Loucy (cell line): ENCODE measurements at regions not wholly inside any gene's neighbourhood (a gene's known extent, or its start where the extent isn't known, plus 50 kb on each side); places are given as distances from the start of the nearest gene placed in this dataset.

Source experiments
- EZH2phosphoT487 ChIP-seq: fragments of 200-600 bp; IDR thresholded peaks from 2 replicates; pipeline ENCODE4 v1.6.1; 2018; ENCODE audit warnings: antibody characterized with exemption, mild to moderate bottlenecking, moderate library complexity, borderline replicate concordance
- TF ChIP-seq, protein P1 (sequence below): fragments of 200-600 bp; sonication (generic); conservative IDR thresholded peaks from 2 replicates; pipeline ENCODE4 v1.5.1; 2014; ENCODE audit warnings: mild to moderate bottlenecking, antibody characterized with exemption, low read length

DNA sequence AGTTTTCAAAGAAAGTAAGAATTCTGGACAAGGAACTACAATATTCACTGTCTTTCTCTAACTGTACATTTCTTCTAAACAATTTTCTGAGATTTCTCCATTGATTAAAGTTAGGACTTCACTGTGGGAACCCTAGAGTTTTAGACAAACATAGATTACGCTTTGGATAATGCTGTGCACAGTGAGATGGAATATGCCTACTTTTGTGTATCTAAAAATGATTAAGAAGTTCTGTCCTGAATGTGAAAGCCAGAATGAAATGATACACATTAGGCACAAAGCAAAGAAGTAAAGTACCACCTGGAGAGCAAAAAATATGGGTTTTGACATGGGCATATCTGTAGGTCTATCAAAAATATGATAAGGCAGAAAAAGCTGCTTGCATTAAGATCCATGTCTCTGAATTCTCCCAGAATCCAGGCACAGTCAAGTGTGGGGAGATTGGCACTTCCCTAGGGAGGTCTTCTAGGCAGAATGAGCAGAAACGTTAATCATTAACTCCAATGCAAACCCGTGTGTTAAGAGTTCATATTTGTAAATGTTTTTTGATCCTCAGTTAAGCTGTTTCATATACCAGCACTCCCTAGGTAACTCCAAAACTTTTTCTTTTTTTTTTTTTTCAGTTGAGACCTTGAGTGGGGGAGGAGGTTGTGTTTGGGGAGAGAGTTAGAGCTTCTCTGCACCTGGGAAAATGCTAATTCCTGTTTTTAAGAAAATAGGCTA, 467.1 kb downstream of the LMO4 start:
- TF ChIP-seq, protein P1, sequence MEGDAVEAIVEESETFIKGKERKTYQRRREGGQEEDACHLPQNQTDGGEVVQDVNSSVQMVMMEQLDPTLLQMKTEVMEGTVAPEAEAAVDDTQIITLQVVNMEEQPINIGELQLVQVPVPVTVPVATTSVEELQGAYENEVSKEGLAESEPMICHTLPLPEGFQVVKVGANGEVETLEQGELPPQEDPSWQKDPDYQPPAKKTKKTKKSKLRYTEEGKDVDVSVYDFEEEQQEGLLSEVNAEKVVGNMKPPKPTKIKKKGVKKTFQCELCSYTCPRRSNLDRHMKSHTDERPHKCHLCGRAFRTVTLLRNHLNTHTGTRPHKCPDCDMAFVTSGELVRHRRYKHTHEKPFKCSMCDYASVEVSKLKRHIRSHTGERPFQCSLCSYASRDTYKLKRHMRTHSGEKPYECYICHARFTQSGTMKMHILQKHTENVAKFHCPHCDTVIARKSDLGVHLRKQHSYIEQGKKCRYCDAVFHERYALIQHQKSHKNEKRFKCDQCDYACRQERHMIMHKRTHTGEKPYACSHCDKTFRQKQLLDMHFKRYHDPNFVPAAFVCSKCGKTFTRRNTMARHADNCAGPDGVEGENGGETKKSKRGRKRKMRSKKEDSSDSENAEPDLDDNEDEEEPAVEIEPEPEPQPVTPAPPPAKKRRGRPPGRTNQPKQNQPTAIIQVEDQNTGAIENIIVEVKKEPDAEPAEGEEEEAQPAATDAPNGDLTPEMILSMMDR, result no peak
- no peak for TF ChIP-seq EZH2phosphoT487
